Endothelial cell of umbilical vein (primary cell): ENCODE measurements at regions not wholly inside any gene's neighbourhood (a gene's known extent, or its start where the extent isn't known, plus 50 kb on each side); places are given as distances from the start of the nearest gene placed in this dataset.

Experiments used
- BruUV-seq: library from RNA; stranded (reverse); fragments of 400-500 nt; replicated peaks from 2 replicates; lab custom pipeline; 2021; lab: Mats Ljungman, UMichigan
- CTCF ChIA-PET: fragments of 300-600, 350-600 bp; sonication (Branson Sonifier 250); formaldehyde crosslinking; loops from one replicate; lab custom pipeline; 2021; ENCODE audit warnings: antibody characterized with exemption, inconsistent platforms; lab: Charles Lee
- POLR2A ChIA-PET: fragments of 300-600, 350-600 bp; sonication (Branson Sonifier 250); formaldehyde crosslinking; loops from one replicate; lab custom pipeline; 2021; ENCODE audit warnings: antibody characterized with exemption, inconsistent platforms; lab: Charles Lee
- DNase-seq: peaks from one replicate; pipeline ENCODE4 v3.0.0-alpha.2; 2011; ENCODE audit warnings: low read depth, low spot score
- FAIRE-seq: peaks from 2 replicates; lab custom pipeline; 2011; peaks lifted over from hg19 to GRCh38; lab: Jason Lieb, UNC
- H2AFZ ChIP-seq: 2 replicates; pipeline ENCODE4 v1.6.0; 2012; ENCODE audit warnings: low read depth, low read length, control low read depth, inconsistent platforms
- H3K27ac ChIP-seq: 2 replicates; pipeline ENCODE4 v1.5.1; 2011; ENCODE audit warnings: low read depth, mild to moderate bottlenecking, control low read depth, low read length, moderate library complexity; ENCODE audit not compliant: insufficient read depth
- H3K27me3 ChIP-seq, 2 experiments: 2 replicates each; pipeline versions ENCODE4 v1.6.0 to v1.6.1; 2011; ENCODE audit warnings: low read length in 2 of 2, mixed read lengths in 1 of 2; ENCODE audit not compliant: control insufficient read depth in 2 of 2, insufficient read depth in 2 of 2
- H3K36me3 ChIP-seq, 2 experiments: 2 replicates in 1 of 2; 3 replicates in 1 of 2; pipeline ENCODE4 v1.5.1; 2011; ENCODE audit warnings: low read length in 2 of 2, mild to moderate bottlenecking in 1 of 2, moderate library complexity in 1 of 2; ENCODE audit not compliant: control insufficient read depth in 2 of 2, insufficient read depth in 2 of 2; ENCODE audit errors: extremely low read depth in 1 of 2
- H3K4me1 ChIP-seq: 3 replicates; pipeline ENCODE4 v1.5.1; 2011; ENCODE audit warnings: mild to moderate bottlenecking, low read length; ENCODE audit not compliant: control insufficient read depth, insufficient read depth; ENCODE audit errors: extremely low read depth
- H3K4me2 ChIP-seq: 2 replicates; pipeline ENCODE4 v1.6.1; 2011; ENCODE audit warnings: low read length, control low read depth, mixed read lengths; ENCODE audit not compliant: insufficient read depth
- H3K4me3 ChIP-seq, 3 experiments: fragments of 200-600 bp in 1 of 3; sonication (generic), shearing (Covaris generic) in 1 of 3; replicated peaks in 1 of 3; 2 replicates each; pipeline ENCODE4 v1.5.1; 2011 to 2016; ENCODE audit warnings: control low read depth in 3 of 3, low read length in 3 of 3, mild to moderate bottlenecking in 2 of 3, inconsistent platforms in 1 of 3, low read depth in 1 of 3, moderate library complexity in 1 of 3; ENCODE audit not compliant: insufficient read depth in 1 of 3
- H3K79me2 ChIP-seq: 2 replicates; pipeline ENCODE4 v1.6.0; 2012; ENCODE audit warnings: low read length, inconsistent platforms; ENCODE audit not compliant: control insufficient read depth, insufficient read depth
- H3K9ac ChIP-seq: replicated peaks from 2 replicates; pipeline ENCODE3; 2011; ENCODE audit warnings: low read length, control low read depth; ENCODE audit not compliant: insufficient read depth; ENCODE audit errors: extremely low read depth
- H3K9me1 ChIP-seq: replicated peaks from 3 replicates; pipeline ENCODE4 v1.6.0; 2011; ENCODE audit warnings: mild to moderate bottlenecking, low read length; ENCODE audit not compliant: control insufficient read depth, insufficient read depth; ENCODE audit errors: extremely low read depth
- H3K9me3 ChIP-seq: replicated peaks from 2 replicates; pipeline ENCODE4 v1.5.1; 2012; ENCODE audit warnings: low read length, inconsistent platforms; ENCODE audit not compliant: control insufficient read depth, insufficient read depth
- H4K20me1 ChIP-seq: replicated peaks from 2 replicates; pipeline ENCODE3; 2011; ENCODE audit warnings: mild to moderate bottlenecking, low read length; ENCODE audit not compliant: control insufficient read depth, insufficient read depth; ENCODE audit errors: extremely low read depth
- CTCF ChIP-seq, 2 donors: IDR thresholded peaks; 1 replicate in 1 of 2; 2 replicates in 1 of 2; pipeline ENCODE4 v1.5.1; 2011; ENCODE audit warnings: low read length in 2 of 2, mild to moderate bottlenecking in 2 of 2, moderate library complexity in 2 of 2, control low read depth in 1 of 2, inconsistent platforms in 1 of 2, low read depth in 1 of 2; ENCODE audit not compliant: insufficient read depth in 1 of 2; ENCODE audit errors: extremely low read depth in 1 of 2
- EZH2 ChIP-seq: IDR thresholded peaks from 2 replicates; pipeline ENCODE4 v1.6.1; 2012; ENCODE audit warnings: borderline replicate concordance, low read depth, mild to moderate bottlenecking, moderate library complexity, low read length, inconsistent platforms; ENCODE audit not compliant: severe bottlenecking
- GATA2 ChIP-seq: IDR thresholded peaks from 2 replicates; pipeline ENCODE4 v1.7.0; 2011; ENCODE audit warnings: low read depth, mild to moderate bottlenecking, moderate library complexity, mixed read lengths, low read length; ENCODE audit not compliant: insufficient read length, insufficient read depth
- JUN ChIP-seq: IDR thresholded peaks from 2 replicates; pipeline ENCODE4 v1.6.1; 2011; ENCODE audit warnings: borderline replicate concordance, low read depth; ENCODE audit not compliant: insufficient read length, insufficient read depth
- MAX ChIP-seq: IDR thresholded peaks from 2 replicates; pipeline ENCODE4 v1.6.1; 2011; ENCODE audit not compliant: insufficient read depth, insufficient read length
- POLR2AphosphoS5 ChIP-seq: IDR thresholded peaks from 2 replicates; pipeline ENCODE4 v1.6.1; 2012; ENCODE audit warnings: low read depth, mild to moderate bottlenecking, control low read depth, low read length, moderate library complexity; ENCODE audit not compliant: insufficient read depth
- dilution Hi-C: fragments of 300-500 bp; cut with MboI; formaldehyde crosslinking; loops from one replicate; pipeline ENCODE4 v1.15.0; 2019; ENCODE audit warnings: low sequenced_read_pairs; ENCODE audit not compliant: extremely low pct_ligation_motif_present
- intact Hi-C: fragments of 100-400 bp; cut with micrococcal nuclease; formaldehyde crosslinking; loops from one replicate; pipeline ENCODE4 v1.10.0; 2022

GRCh38 chr7:116433246-116433645, 66.3 kb upstream of the CAV2 start:
- no peak overlapping the region for H3K4me2 ChIP-seq
- no peaks in the 10 kb centered on the region for H3K27me3 ChIP-seq
- no peak overlapping the region for H3K4me3 ChIP-seq
- H3K9me1 ChIP-seq: no peaks in the 10 kb centered on the region
- DNase-seq: no peak
- CTCF ChIA-PET: no interaction called here
- intact Hi-C loops (no loop called here), dilution Hi-C loops (no loop called here)
- H3K9me3 ChIP-seq: no peaks in the 10 kb centered on the region
- FAIRE-seq: no peak
- TF ChIP-seq POLR2AphosphoS5: no peak
- no peak for TF ChIP-seq MAX
- no peak for TF ChIP-seq GATA2
- no peak for TF ChIP-seq CTCF (IDR thresholded peaks at IDR 0.05; ENCODE audit: extremely low read depth in 1 of 2, insufficient read depth in 1 of 2, low read depth in 1 of 2, low read length in 2 of 2)
- TF ChIP-seq JUN: no peak
- no peak for TF ChIP-seq EZH2
- H4K20me1 ChIP-seq: no peaks in the 10 kb centered on the region
- POLR2A ChIA-PET: no interaction called here
- H3K79me2 ChIP-seq: no peaks in the 10 kb centered on the region
- no peaks in the 10 kb centered on the region for H3K36me3 ChIP-seq
- no TSS peak for BruUV-seq
- no peak overlapping the region for H3K27ac ChIP-seq
- no peak overlapping the region for H3K9ac ChIP-seq
- no peak overlapping the region for H2AFZ ChIP-seq
- H3K4me1 ChIP-seq: peaks cover 10% of the 10 kb centered on the region
